CD4-positive, alpha-beta T cell (primary cell): ENCODE measurements at regions not wholly inside any gene's neighbourhood (a gene's known extent, or its start where the extent isn't known, plus 50 kb on each side); places are given as distances from the start of the nearest gene placed in this dataset.
"Not testable (repeated sequence)": the region's sequence is repeated elsewhere in the genome, so short reads cannot be mapped to it uniquely, and the experiment has no call there.

ENCODE experiments used
- ATAC-seq: fragments of 200-7000 bp; cut with Tn5 transposase; one replicate; pipeline ENCODE4 v1.10.0; 2022; ENCODE audit warnings: mild to moderate bottlenecking; ENCODE audit not compliant: poor library complexity
- CTCF ChIA-PET: fragments of 350-600 bp; sonication (Branson Sonifier 250); formaldehyde crosslinking; loops from one replicate; lab custom pipeline; 2021; ENCODE audit warnings: antibody characterized with exemption, inconsistent platforms; lab: Charles Lee
- POLR2A ChIA-PET: fragments of 350-600 bp; sonication (Branson Sonifier 250); formaldehyde crosslinking; loops from one replicate; lab custom pipeline; 2021; ENCODE audit warnings: antibody characterized with exemption, inconsistent platforms; lab: Charles Lee
- DNase-seq, 14 experiments: peaks; one replicate each; pipeline ENCODE4 v3.0.0-alpha.2; 2013 to 2020; ENCODE audit warnings: mixed read lengths in 2 of 14
- H3K27ac ChIP-seq, 2 donors: one replicate each; pipeline versions ENCODE4 v1.5.1 to v1.7.0; 2013; ENCODE audit warnings: low read length in 2 of 2, low read depth in 1 of 2, mild to moderate bottlenecking in 1 of 2
- H3K27me3 ChIP-seq, 2 experiments: 1 replicate in 1 of 2; 2 replicates in 1 of 2; pipeline versions ENCODE4 v1.6.1 to v1.7.0; 2013; ENCODE audit warnings: low read length in 2 of 2, control low read depth in 1 of 2, mild to moderate bottlenecking in 1 of 2, moderate library complexity in 1 of 2; ENCODE audit not compliant: insufficient read depth in 2 of 2, control insufficient read depth in 1 of 2
- H3K36me3 ChIP-seq: one replicate; pipeline ENCODE4 v1.6.1; 2013; ENCODE audit warnings: low read length, control low read depth; ENCODE audit not compliant: insufficient read depth
- H3K4me1 ChIP-seq: one replicate; pipeline ENCODE4 v1.6.1; 2013; ENCODE audit warnings: low read length, control low read depth; ENCODE audit not compliant: insufficient read depth
- H3K4me3 ChIP-seq: one replicate; pipeline ENCODE4 v1.5.1; 2013; ENCODE audit warnings: mild to moderate bottlenecking, low read length, moderate library complexity
- H3K9me3 ChIP-seq, 2 experiments: 1 replicate in 1 of 2; 2 replicates in 1 of 2; pipeline versions ENCODE4 v1.6.1 to v1.7.0; 2013; ENCODE audit warnings: low read length in 2 of 2, mild to moderate bottlenecking in 2 of 2, control low read depth in 1 of 2, moderate library complexity in 1 of 2; ENCODE audit not compliant: control insufficient read depth in 1 of 2, insufficient read depth in 1 of 2
- H3K27ac Mint-ChIP-seq: one replicate; pipeline ENCODE4 v1.8.0; 2020; ENCODE audit warnings: mixed read lengths
- H3K27me3 Mint-ChIP-seq: one replicate; pipeline ENCODE4 v1.8.0; 2021; ENCODE audit warnings: mixed read lengths
- H3K36me3 Mint-ChIP-seq: one replicate; pipeline ENCODE4 v1.8.0; 2021; ENCODE audit warnings: low read depth, mixed read lengths
- H3K4me1 Mint-ChIP-seq: one replicate; pipeline ENCODE4 v1.8.0; 2021; ENCODE audit warnings: low read depth, mixed read lengths
- H3K4me3 Mint-ChIP-seq: one replicate; pipeline ENCODE4 v1.8.0; 2020; ENCODE audit warnings: mild to moderate bottlenecking, mixed read lengths
- H3K9me3 Mint-ChIP-seq: one replicate; pipeline ENCODE4 v1.8.0; 2020; ENCODE audit warnings: mixed read lengths
- CTCF ChIP-seq: fragments of 200-600 bp; IDR thresholded peaks from one replicate; pipeline ENCODE4 v1.8.0; 2022; ENCODE audit warnings: antibody characterized with exemption, mild to moderate bottlenecking
- intact Hi-C, 2 experiments: fragments of 100-400 bp; cut with DNase I in 1 of 2; cut with micrococcal nuclease in 1 of 2; formaldehyde crosslinking; loops; one replicate each; pipeline versions ENCODE4 v1.15.1 to v1.9.0; 2023 to 2025; cut with DNase I, micrococcal nuclease

DNA sequence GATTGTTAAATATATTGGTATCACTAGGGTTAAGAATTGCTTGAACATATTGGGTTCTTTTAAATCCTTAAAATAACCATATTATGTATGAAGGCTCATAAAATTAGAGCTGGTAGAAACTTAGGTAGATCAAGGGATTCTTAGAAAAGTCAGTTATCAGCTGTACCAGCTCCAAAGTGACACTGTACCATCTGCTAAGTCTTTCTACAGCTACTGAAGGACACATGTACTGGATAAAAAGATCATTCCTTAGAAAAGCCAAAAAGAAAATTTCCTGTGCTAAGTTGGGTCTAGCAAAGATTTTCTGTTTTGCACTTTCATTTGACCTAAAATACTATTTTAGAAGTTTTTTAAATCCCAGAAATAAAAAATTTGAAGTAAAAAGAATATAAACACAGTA lies 130.4 kb downstream of the CD164 start:
- Mint-ChIP-seq H3K4me3 (no peak overlapping the region), H3K9me3 (no peaks in the 10 kb centered on the region), H3K27me3 (peaks cover 7% of the 10 kb centered on the region), H3K4me1 (no peaks in the 10 kb centered on the region), H3K27ac (no peak overlapping the region), H3K36me3 (no peaks in the 10 kb centered on the region)
- Histone ChIP-seq H3K9me3 (no peaks in the 10 kb centered on the region), H3K36me3 (no peaks in the 10 kb centered on the region), H3K4me3 (no peak overlapping the region), H3K4me1 (no peaks in the 10 kb centered on the region), H3K27ac (no peak overlapping the region), H3K27me3 (no peaks in the 10 kb centered on the region)
- DNase-seq = no peak
- TF ChIP-seq CTCF = no peak
- ATAC-seq = no peak
- POLR2A ChIA-PET = interaction anchor here (0.7 kb wide), 1 partner anchor 160 kb away, joined by 3 read pairs; no protein-coding TSS in a partner anchor
- CTCF ChIA-PET = no interaction called here
- intact Hi-C loops = no loop called here

DNA sequence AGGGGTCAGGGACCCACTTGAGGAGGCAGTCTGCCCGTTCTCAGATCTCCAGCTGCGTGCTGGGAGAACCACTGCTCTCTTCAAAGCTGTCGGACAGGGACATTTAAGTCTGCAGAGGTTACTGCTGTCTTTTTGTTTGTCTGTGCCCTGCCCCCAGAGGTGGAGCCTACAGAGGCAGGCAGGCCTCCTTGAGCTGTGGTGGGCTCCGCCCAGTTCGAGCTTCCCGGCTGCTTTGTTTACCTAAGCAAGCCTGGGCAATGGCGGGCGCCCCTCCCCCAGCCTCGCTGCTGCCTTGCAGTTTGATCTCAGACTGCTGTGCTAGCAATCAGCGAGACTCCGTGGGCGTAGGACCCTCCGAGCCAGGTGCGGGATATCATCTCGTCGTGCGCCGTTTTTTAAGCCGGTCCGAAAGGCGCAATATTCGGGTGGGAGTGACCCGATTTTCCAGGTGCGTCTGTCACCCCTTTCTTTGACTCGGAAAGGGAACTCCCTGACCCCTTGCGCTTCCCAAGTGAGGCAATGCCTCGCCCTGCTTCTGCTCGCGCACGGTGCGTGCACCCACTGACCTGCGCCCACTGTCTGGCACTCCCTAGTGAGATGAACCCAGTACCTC lies 131.6 kb downstream of the CD164 start:
- H3K27ac Mint-ChIP-seq, H3K27me3 ChIP-seq, H3K27ac ChIP-seq, H3K36me3 Mint-ChIP-seq, H3K4me1 ChIP-seq, H3K9me3 Mint-ChIP-seq, DNase-seq, intact Hi-C loops, H3K4me1 Mint-ChIP-seq, H3K4me3 Mint-ChIP-seq, CTCF ChIA-PET, ATAC-seq, H3K27me3 Mint-ChIP-seq, H3K4me3 ChIP-seq, H3K36me3 ChIP-seq, H3K9me3 ChIP-seq, POLR2A ChIA-PET: not testable (repeated sequence)

GRCh38 chr6:109243863-109244825 lies 138.1 kb downstream of the CD164 start:
- Histone ChIP-seq H3K4me1 (no peaks in the 10 kb centered on the region), H3K27ac (no peak overlapping the region), H3K9me3 (no peaks in the 10 kb centered on the region), H3K4me3 (no peak overlapping the region), H3K27me3 (no peaks in the 10 kb centered on the region), H3K36me3 (no peaks in the 10 kb centered on the region)
- POLR2A ChIA-PET = no interaction called here
- DNase-seq = no peak
- Mint-ChIP-seq H3K27me3 (no peaks in the 10 kb centered on the region), H3K27ac (no peak overlapping the region), H3K36me3 (no peaks in the 10 kb centered on the region), H3K9me3 (peaks cover 2% of the 10 kb centered on the region), H3K4me3 (no peak overlapping the region), H3K4me1 (peaks cover 7% of the 10 kb centered on the region)
- intact Hi-C loops = no loop called here
- CTCF ChIA-PET = no interaction called here
- no peak for TF ChIP-seq CTCF
- ATAC-seq = no peak
